Muscle layer of colon (tissue), 2 donors: ENCODE measurements at regions not wholly inside any gene's neighbourhood (a gene's known extent, or its start where the extent isn't known, plus 50 kb on each side); places are given as distances from the start of the nearest gene placed in this dataset.

ENCODE experiments used
- H3K27ac ChIP-seq: one replicate; pipeline ENCODE4 v1.7.0; 2013; ENCODE audit warnings: low read depth, mild to moderate bottlenecking, low read length, moderate library complexity
- H3K27me3 ChIP-seq, 2 donors: one replicate each; pipeline ENCODE4 v1.7.0; 2013; ENCODE audit warnings: low read length in 2 of 2, mild to moderate bottlenecking in 2 of 2; ENCODE audit not compliant: insufficient read depth in 2 of 2, control insufficient read depth in 1 of 2
- H3K36me3 ChIP-seq: one replicate; pipeline ENCODE4 v1.7.0; 2013; ENCODE audit warnings: mild to moderate bottlenecking, low read length; ENCODE audit not compliant: insufficient read depth
- H3K4me1 ChIP-seq: one replicate; pipeline ENCODE4 v1.7.0; 2013; ENCODE audit warnings: mild to moderate bottlenecking, low read length; ENCODE audit not compliant: insufficient read depth
- H3K4me3 ChIP-seq, 2 donors: one replicate each; pipeline ENCODE4 v1.7.0; 2013; ENCODE audit warnings: low read length in 2 of 2, low read depth in 1 of 2, mild to moderate bottlenecking in 1 of 2, moderate library complexity in 1 of 2
- H3K9ac ChIP-seq: one replicate; pipeline ENCODE4 v1.7.0; 2013; ENCODE audit warnings: low read length
- H3K9me3 ChIP-seq: one replicate; pipeline ENCODE4 v1.7.0; 2013; ENCODE audit warnings: mild to moderate bottlenecking, low read length
- donor health status: abdominal sarcoma.
- donor health status: Adenocarcinoma of cecum.

GRCh38 chr13:61477619-61478018 lies 62.0 kb upstream of the PCDH20 start:
- Histone ChIP-seq H3K27me3 (no peaks in the 10 kb centered on the region), H3K4me3 (no peak overlapping the region), H3K4me1 (no peaks in the 10 kb centered on the region), H3K36me3 (no peaks in the 10 kb centered on the region), H3K27ac (no peak overlapping the region), H3K9me3 (no peaks in the 10 kb centered on the region), H3K9ac (no peak overlapping the region)

- no peaks in the 10 kb centered on the region for H3K36me3 ChIP-seq
- no peak overlapping the region for H3K9ac ChIP-seq
- H3K9me3 ChIP-seq: no peaks in the 10 kb centered on the region
- H3K4me3 ChIP-seq: no peak overlapping the region
- H3K4me1 ChIP-seq: no peaks in the 10 kb centered on the region
- no peak overlapping the region for H3K27ac ChIP-seq
- no peaks in the 10 kb centered on the region for H3K27me3 ChIP-seq
Observed at GRCh38 chr13:61470786-61471185, 55.1 kb upstream of the PCDH20 start.

- H3K36me3 ChIP-seq: no peaks in the 10 kb centered on the region
- H3K4me1 ChIP-seq: no peaks in the 10 kb centered on the region
- no peak overlapping the region for H3K27ac ChIP-seq
- H3K27me3 ChIP-seq: no peaks in the 10 kb centered on the region
- no peak overlapping the region for H3K4me3 ChIP-seq
- no peaks in the 10 kb centered on the region for H3K9me3 ChIP-seq
- H3K9ac ChIP-seq: no peak overlapping the region
Observed at GRCh38 chr13:61466280-61466679, 50.6 kb upstream of the PCDH20 start.
